ENCODE measurements at regions not wholly inside any gene's neighbourhood (a gene's known extent, or its start where the extent isn't known, plus 50 kb on each side); places are given as distances from the start of the nearest gene placed in this dataset.

- no peak for DNase-seq (ENCODE audit: extremely low spot score)
- TF ChIP-seq CTCF (IDR thresholded peaks at IDR 0.05; ENCODE audit: control extremely low read depth, extremely low read depth, low read depth, missing control alignments) = no peak
- CTCF ChIA-PET = no interaction called here
- POLR2A ChIA-PET = no interaction called here
Observed at GRCh38 chr1:229112832-229113548, 157.9 kb upstream of the RAB4A start.

GRCh38 chr1:229114315-229114714 lies 156.6 kb upstream of the RAB4A start:
- POLR2A ChIA-PET = no interaction called here
- CTCF ChIA-PET = interaction anchor here (1.2 kb wide), 1 partner anchor 10 kb away, joined by 3 read pairs; no protein-coding TSS in a partner anchor
- TF ChIP-seq CTCF (IDR thresholded peaks at IDR 0.05; ENCODE audit: control extremely low read depth, extremely low read depth, low read depth, missing control alignments) = no peak
- no peak for DNase-seq (ENCODE audit: extremely low spot score)

- CTCF ChIA-PET = interaction anchor here (1.2 kb wide), 1 partner anchor 9 kb away, joined by 3 read pairs; no protein-coding TSS in a partner anchor
- POLR2A ChIA-PET = no interaction called here
- no peak for TF ChIP-seq CTCF (IDR thresholded peaks at IDR 0.05; ENCODE audit: control extremely low read depth, extremely low read depth, low read depth, missing control alignments)
Observed at GRCh38 chr1:229114850-229115365, 156.0 kb upstream of the RAB4A start.

GRCh38 chr1:229116114-229116513 lies 154.8 kb upstream of the RAB4A start:
- no peak for DNase-seq (ENCODE audit: extremely low spot score)
- ChIA-PET POLR2A (no interaction called here), CTCF (interaction anchor here (1.0 kb wide), 1 partner anchor 11 kb away, joined by 3 read pairs; no protein-coding TSS in a partner anchor)
- TF ChIP-seq CTCF (IDR thresholded peaks at IDR 0.05; ENCODE audit: control extremely low read depth, extremely low read depth, low read depth, missing control alignments) = no peak

More at GRCh38 chr1:229114850-229115365, 156.0 kb upstream of the RAB4A start:
- DNase-seq (ENCODE audit: extremely low spot score) = no peak

- CTCF ChIA-PET = no interaction called here
- TF ChIP-seq CTCF (IDR thresholded peaks at IDR 0.05; ENCODE audit: control extremely low read depth, extremely low read depth, low read depth, missing control alignments) = no peak
- POLR2A ChIA-PET = no interaction called here
- DNase-seq (ENCODE audit: extremely low spot score) = no peak
Observed at GRCh38 chr1:229117664-229118300, 153.1 kb upstream of the RAB4A start.

GRCh38 chr1:229118477-229119061 lies 152.3 kb upstream of the RAB4A start:
- CTCF ChIA-PET = interaction anchor here (1.3 kb wide), 1 partner anchor 10 kb away, joined by 3 read pairs; no protein-coding TSS in a partner anchor
- DNase-seq (ENCODE audit: extremely low spot score) = no peak
- POLR2A ChIA-PET = no interaction called here
- no peak for TF ChIP-seq CTCF (IDR thresholded peaks at IDR 0.05; ENCODE audit: control extremely low read depth, extremely low read depth, low read depth, missing control alignments)
